Activated CD4-positive, alpha-beta memory T cell treated with anti-CD3 and anti-CD28 coated beads for 36 hours (primary cell): ENCODE measurements at regions not wholly inside any gene's neighbourhood (a gene's known extent, or its start where the extent isn't known, plus 50 kb on each side); places are given as distances from the start of the nearest gene placed in this dataset.

Experiments used
- CTCF ChIA-PET: fragments of 350-600 bp; sonication (Branson Sonifier 250); formaldehyde crosslinking; loops from one replicate; lab custom pipeline; 2021; ENCODE audit warnings: antibody characterized with exemption, inconsistent platforms; lab: Charles Lee
- POLR2A ChIA-PET: fragments of 350-600 bp; sonication (Branson Sonifier 250); formaldehyde crosslinking; loops from one replicate; lab custom pipeline; 2021; ENCODE audit warnings: antibody characterized with exemption; lab: Charles Lee
- DNase-seq: peaks from one replicate; pipeline ENCODE4 v3.0.0-alpha.2; 2020
- H3K27ac Mint-ChIP-seq: one replicate; pipeline ENCODE4 v1.8.0; 2021; ENCODE audit warnings: mixed read lengths
- H3K27me3 Mint-ChIP-seq: one replicate; pipeline ENCODE4 v1.8.0; 2021; ENCODE audit warnings: mixed read lengths
- H3K36me3 Mint-ChIP-seq: one replicate; pipeline ENCODE4 v1.8.0; 2021; ENCODE audit warnings: mixed read lengths
- H3K4me1 Mint-ChIP-seq: one replicate; pipeline ENCODE4 v1.8.0; 2021; ENCODE audit warnings: low read depth, mixed read lengths
- H3K4me3 Mint-ChIP-seq: one replicate; pipeline ENCODE4 v1.8.0; 2021; ENCODE audit warnings: mild to moderate bottlenecking, mixed read lengths
- H3K9me3 Mint-ChIP-seq: one replicate; pipeline ENCODE4 v1.8.0; 2021; ENCODE audit warnings: mixed read lengths
- intact Hi-C: fragments of 100-400 bp; cut with micrococcal nuclease; formaldehyde crosslinking; loops from one replicate; pipeline ENCODE4 v1.15.1; 2023

GRCh38 chr5:67301285-67301903 lies 104.8 kb upstream of the CD180 start:
- POLR2A ChIA-PET: no interaction called here
- peaks cover 4% of the 10 kb centered on the region for H3K4me1 Mint-ChIP-seq
- CTCF ChIA-PET: no interaction called here
- no peak overlapping the region for H3K4me3 Mint-ChIP-seq
- no peak for DNase-seq
- no peaks in the 10 kb centered on the region for H3K27me3 Mint-ChIP-seq
- no peak overlapping the region for H3K27ac Mint-ChIP-seq
- intact Hi-C loops: no loop called here
- H3K9me3 Mint-ChIP-seq: no peaks in the 10 kb centered on the region
- H3K36me3 Mint-ChIP-seq: no peaks in the 10 kb centered on the region

- Mint-ChIP-seq H3K36me3 (no peaks in the 10 kb centered on the region), H3K27ac (no peak overlapping the region), H3K4me1 (no peaks in the 10 kb centered on the region), H3K4me3 (no peak overlapping the region), H3K9me3 (no peaks in the 10 kb centered on the region), H3K27me3 (peaks cover under 1% of the 10 kb centered on the region)
- CTCF ChIA-PET: no interaction called here
- intact Hi-C loops: no loop called here
- POLR2A ChIA-PET: no interaction called here
- DNase-seq: no peak
These were observed 103.7 kb upstream of the CD180 start for GRCh38 chr5:67300326-67300725.

- POLR2A ChIA-PET: no interaction called here
- no peaks in the 10 kb centered on the region for H3K9me3 Mint-ChIP-seq
- H3K36me3 Mint-ChIP-seq: no peaks in the 10 kb centered on the region
- no peak overlapping the region for H3K4me3 Mint-ChIP-seq
- no peaks in the 10 kb centered on the region for H3K4me1 Mint-ChIP-seq
- intact Hi-C loops: no loop called here
- H3K27me3 Mint-ChIP-seq: peaks cover 2% of the 10 kb centered on the region
- CTCF ChIA-PET: no interaction called here
- no peak overlapping the region for H3K27ac Mint-ChIP-seq
- DNase-seq: no peak
These were observed 102.7 kb upstream of the CD180 start for GRCh38 chr5:67299231-67299735.

DNA sequence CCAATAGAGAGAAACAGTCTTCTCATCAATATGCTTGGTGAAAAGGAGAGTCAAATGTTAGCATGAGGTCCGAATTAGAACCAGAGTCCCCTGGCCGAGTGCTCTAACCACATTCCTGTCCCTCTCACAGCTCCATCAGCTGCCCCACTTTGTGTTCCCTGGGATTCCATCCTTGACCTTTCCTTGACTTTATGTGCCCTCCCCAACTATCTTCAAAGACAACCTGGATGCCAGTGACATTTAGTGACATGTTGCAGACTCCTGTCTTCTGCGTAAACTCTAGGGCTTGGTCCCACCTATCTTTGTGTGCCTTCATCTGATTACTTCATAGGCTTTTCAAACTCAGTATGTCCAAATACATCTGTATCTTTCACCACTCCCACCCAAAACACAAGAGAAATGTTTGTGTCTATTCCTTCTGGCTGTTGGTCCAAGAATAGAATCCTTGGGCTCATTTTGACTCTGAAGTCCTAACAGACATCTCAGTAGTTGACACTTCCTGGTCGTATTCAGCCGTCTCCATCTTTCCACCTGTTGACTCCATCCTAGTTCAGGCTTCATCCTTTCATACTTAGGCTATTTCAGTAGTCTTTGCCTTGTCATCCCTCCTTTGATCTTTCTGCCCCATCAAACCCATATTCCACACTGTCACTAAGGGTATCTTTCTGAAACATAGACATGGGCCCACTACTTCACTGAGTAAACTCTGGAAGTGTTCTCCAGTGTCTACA lies 101.4 kb upstream of the CD180 start:
- Mint-ChIP-seq H3K4me3 (no peak overlapping the region), H3K36me3 (no peaks in the 10 kb centered on the region), H3K9me3 (no peaks in the 10 kb centered on the region), H3K27ac (no peak overlapping the region), H3K27me3 (peaks cover 2% of the 10 kb centered on the region), H3K4me1 (no peaks in the 10 kb centered on the region)
- ChIA-PET CTCF (no interaction called here), POLR2A (no interaction called here)
- no peak for DNase-seq
- intact Hi-C loops: no loop called here

DNA sequence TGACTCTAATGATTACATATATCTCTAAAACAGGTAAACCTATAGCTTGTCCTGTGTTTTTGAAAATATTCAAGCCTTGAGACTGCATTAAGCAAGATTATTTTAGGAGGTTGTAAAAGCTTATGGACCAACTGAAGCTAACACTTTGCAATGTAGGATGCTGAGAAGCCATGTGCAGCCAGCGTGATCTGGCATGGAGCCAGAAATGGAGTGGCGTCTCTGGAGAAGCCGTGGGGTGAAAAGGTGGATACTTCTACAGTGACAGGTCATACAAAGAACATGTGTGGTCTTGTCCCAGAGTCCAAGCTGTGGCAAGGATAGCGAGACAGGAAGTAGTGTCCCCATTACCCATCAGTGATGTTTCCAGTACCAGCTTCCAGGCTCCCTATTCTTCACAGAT lies 100.8 kb upstream of the CD180 start:
- POLR2A ChIA-PET: no interaction called here
- intact Hi-C loops: no loop called here
- Mint-ChIP-seq H3K36me3 (no peaks in the 10 kb centered on the region), H3K27me3 (peaks cover 2% of the 10 kb centered on the region), H3K27ac (no peak overlapping the region), H3K9me3 (no peaks in the 10 kb centered on the region), H3K4me3 (no peak overlapping the region), H3K4me1 (no peaks in the 10 kb centered on the region)
- no peak for DNase-seq
- CTCF ChIA-PET: no interaction called here

- H3K27me3 Mint-ChIP-seq: peaks cover 2% of the 10 kb centered on the region
- ChIA-PET CTCF (no interaction called here), POLR2A (no interaction called here)
- no peak overlapping the region for H3K4me3 Mint-ChIP-seq
- DNase-seq: no peak
- intact Hi-C loops: no loop called here
- H3K4me1 Mint-ChIP-seq: no peaks in the 10 kb centered on the region
- H3K9me3 Mint-ChIP-seq: no peaks in the 10 kb centered on the region
- no peaks in the 10 kb centered on the region for H3K36me3 Mint-ChIP-seq
- H3K27ac Mint-ChIP-seq: no peak overlapping the region
These were observed 97.8 kb upstream of the CD180 start for GRCh38 chr5:67294266-67294938.

DNA sequence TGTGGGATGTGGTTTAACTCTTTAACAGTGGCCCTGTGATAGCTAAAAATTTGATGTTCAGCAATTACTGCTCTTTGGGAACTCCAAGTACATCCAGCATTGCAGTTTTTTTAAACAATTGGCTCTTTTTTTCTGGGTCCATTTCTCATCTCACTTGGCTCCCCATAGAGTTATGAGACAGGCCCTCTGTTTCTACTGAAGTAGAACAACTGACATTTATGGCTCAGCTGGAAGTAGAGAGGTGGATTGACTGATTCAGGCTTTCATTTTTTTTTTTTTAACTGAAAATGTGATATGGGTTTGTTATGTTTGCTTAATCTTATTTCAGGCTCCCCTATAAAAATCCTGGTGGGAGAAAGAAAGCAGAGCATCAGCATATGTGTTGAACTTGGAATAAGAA lies 96.6 kb upstream of the CD180 start:
- intact Hi-C loops: no loop called here
- H3K27ac Mint-ChIP-seq: no peak overlapping the region

DNA sequence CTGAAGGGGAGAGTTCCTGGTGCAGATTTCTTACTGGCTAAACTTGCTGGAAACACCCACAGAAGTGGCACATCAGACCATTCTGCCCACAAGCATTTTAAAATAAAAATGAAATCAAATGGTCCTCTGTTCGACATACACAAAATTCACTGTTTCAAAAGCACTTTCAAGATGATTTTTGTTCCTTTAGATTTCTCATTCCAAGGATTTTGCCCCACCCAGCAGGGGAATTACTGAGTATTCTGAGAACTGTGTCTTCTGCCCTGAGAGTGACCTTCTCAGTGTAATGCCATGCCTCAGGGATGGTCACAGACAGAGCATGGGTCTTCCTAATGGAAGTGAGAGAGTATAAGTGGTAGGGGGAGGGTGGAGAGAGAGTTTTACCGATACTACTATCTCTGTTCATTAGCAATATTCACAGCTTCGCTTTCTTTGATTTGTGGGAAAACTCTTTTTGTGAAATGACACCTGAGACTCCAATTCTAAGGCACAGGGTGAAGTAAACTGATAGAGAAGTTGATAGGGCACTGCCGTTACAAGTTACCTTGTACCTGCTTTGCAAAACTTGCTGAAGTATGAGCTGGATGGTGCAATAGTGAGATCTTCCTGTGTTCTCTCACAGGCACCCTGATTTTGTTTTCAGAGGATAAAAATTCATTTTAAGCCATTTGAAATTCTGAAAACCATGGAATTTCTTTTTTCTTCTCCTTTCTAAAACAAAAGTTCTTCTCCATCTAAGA lies 95.8 kb upstream of the CD180 start:
- ChIA-PET POLR2A (no interaction called here), CTCF (interaction anchor here (1.6 kb wide), 1 partner anchor 46 kb away, joined by 4 read pairs; no protein-coding TSS in a partner anchor)
- no peak for DNase-seq
- Mint-ChIP-seq H3K27me3 (peaks cover 2% of the 10 kb centered on the region), H3K27ac (no peak overlapping the region), H3K4me1 (no peaks in the 10 kb centered on the region), H3K4me3 (no peak overlapping the region), H3K9me3 (no peaks in the 10 kb centered on the region), H3K36me3 (no peaks in the 10 kb centered on the region)
- intact Hi-C loops: no loop called here

More for the DNA sequence above, 96.6 kb upstream of the CD180 start:
- Mint-ChIP-seq H3K27me3 (peaks cover 2% of the 10 kb centered on the region), H3K4me3 (no peak overlapping the region), H3K36me3 (no peaks in the 10 kb centered on the region), H3K4me1 (no peaks in the 10 kb centered on the region), H3K9me3 (no peaks in the 10 kb centered on the region)
- POLR2A ChIA-PET: no interaction called here
- DNase-seq: no peak
- CTCF ChIA-PET: no interaction called here

DNA sequence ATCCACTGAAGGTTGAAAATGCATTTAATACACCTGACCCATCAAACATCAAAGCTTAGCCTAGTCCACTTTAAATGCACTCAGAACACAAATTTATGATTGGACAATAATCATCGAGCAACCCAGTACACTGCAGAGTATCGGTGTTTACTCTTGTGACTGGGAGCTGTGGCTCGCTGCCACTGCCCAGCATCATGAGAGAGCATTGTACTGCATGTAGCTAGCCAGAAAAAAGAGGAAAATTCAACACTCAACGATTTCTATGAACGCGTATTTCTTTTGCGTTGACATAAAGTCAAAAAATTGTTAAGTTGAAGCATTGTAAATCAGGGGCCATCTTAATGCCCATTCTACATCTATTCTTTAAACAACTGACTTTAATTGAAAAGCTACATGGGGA lies 95.1 kb upstream of the CD180 start:
- H3K4me1 Mint-ChIP-seq: no peaks in the 10 kb centered on the region
- CTCF ChIA-PET: interaction anchor here (1.6 kb wide), 1 partner anchor 45 kb away, joined by 4 read pairs; no protein-coding TSS in a partner anchor

DNA sequence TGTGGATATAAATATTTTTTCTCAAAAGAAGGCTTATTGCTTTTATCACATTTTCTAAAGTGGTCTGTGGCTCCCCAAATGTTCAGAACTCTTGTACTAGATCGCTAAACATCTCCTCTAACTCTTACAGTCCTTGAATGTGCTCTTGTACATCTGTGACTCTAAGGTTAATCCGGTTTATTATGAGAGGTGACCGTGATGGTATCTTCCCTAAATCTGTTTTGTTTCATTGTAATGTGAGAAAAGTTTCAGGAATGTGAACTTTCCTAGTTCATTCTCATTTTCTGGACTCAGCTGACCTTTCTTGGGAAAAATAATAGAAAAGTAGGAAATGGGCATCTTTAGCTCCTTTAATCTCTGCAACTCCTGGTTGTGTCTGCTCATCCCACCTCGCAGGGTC lies 94.5 kb upstream of the CD180 start:
- no peaks in the 10 kb centered on the region for H3K36me3 Mint-ChIP-seq
- POLR2A ChIA-PET: no interaction called here

More for the DNA sequence above, 95.1 kb upstream of the CD180 start:
- Mint-ChIP-seq H3K27ac (no peak overlapping the region), H3K9me3 (no peaks in the 10 kb centered on the region), H3K27me3 (peaks cover 2% of the 10 kb centered on the region), H3K4me3 (no peak overlapping the region), H3K36me3 (no peaks in the 10 kb centered on the region)
- POLR2A ChIA-PET: no interaction called here
- intact Hi-C loops: no loop called here
- no peak for DNase-seq

DNA sequence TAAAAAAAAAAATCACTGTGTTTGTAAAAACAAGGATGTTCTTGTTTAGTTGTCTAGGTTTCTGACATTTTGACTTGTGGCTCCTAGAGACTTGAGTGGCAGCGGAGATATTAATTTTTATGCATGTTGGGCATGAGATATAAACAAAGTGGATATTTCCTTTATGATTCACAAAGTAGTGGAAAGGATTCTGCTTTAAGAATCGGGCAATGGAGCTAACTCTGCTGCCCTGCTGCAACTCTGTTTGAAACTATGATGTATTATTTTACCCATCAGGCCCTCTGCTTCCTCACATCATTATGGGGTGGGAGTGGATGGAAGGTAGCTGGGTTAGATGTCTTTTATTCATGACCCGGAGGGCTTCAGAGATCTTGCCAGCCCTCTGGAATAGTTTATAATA lies 94.1 kb upstream of the CD180 start:
- ChIA-PET POLR2A (no interaction called here), CTCF (interaction anchor here (1.6 kb wide), 1 partner anchor 44 kb away, joined by 4 read pairs; no protein-coding TSS in a partner anchor)
- H3K9me3 Mint-ChIP-seq: no peaks in the 10 kb centered on the region
- H3K36me3 Mint-ChIP-seq: no peaks in the 10 kb centered on the region
- H3K27ac Mint-ChIP-seq: no peak overlapping the region
- H3K27me3 Mint-ChIP-seq: peaks cover 2% of the 10 kb centered on the region
- no peaks in the 10 kb centered on the region for H3K4me1 Mint-ChIP-seq
- no peak overlapping the region for H3K4me3 Mint-ChIP-seq
- no peak for DNase-seq
- intact Hi-C loops: no loop called here

More for the DNA sequence above, 94.5 kb upstream of the CD180 start:
- H3K27me3 Mint-ChIP-seq: peaks cover 2% of the 10 kb centered on the region
- intact Hi-C loops: no loop called here
- CTCF ChIA-PET: interaction anchor here (1.6 kb wide), 1 partner anchor 44 kb away, joined by 4 read pairs; no protein-coding TSS in a partner anchor
- no peaks in the 10 kb centered on the region for H3K4me1 Mint-ChIP-seq
- no peak overlapping the region for H3K4me3 Mint-ChIP-seq
- no peaks in the 10 kb centered on the region for H3K9me3 Mint-ChIP-seq
- DNase-seq: no peak
- H3K27ac Mint-ChIP-seq: no peak overlapping the region
